Brain microvascular endothelial cell (primary cell): ENCODE measurements at regions not wholly inside any gene's neighbourhood (a gene's known extent, or its start where the extent isn't known, plus 50 kb on each side); places are given as distances from the start of the nearest gene placed in this dataset.

Experiments used
- DNase-seq: peaks from one replicate; pipeline ENCODE4 v3.0.0-alpha.2; 2020
- H3K27ac ChIP-seq: fragments of 250-450 bp; sonication (Bioruptor Pico); 2 replicates; pipeline ENCODE4 v1.5.1; 2020; ENCODE audit warnings: mild to moderate bottlenecking, moderate library complexity
- H3K27me3 ChIP-seq: fragments of 250-450 bp; sonication (Bioruptor Pico); replicated peaks from 2 replicates; pipeline ENCODE4 v1.5.1; 2020; ENCODE audit warnings: mild to moderate bottlenecking
- H3K36me3 ChIP-seq: fragments of 250-450 bp; sonication (Bioruptor Pico); replicated peaks from 2 replicates; pipeline ENCODE4 v1.5.1; 2020; ENCODE audit warnings: mild to moderate bottlenecking
- H3K4me3 ChIP-seq: 2 replicates; pipeline ENCODE4 v1.5.1; 2011; ENCODE audit warnings: low read depth, mild to moderate bottlenecking, control low read depth, low read length, moderate library complexity
- in situ Hi-C: cut with HindIII; loops from 2 replicates; pipeline ENCODE4 v1.10.0; 2017; ENCODE audit warnings: low sequenced_read_pairs, low pct_ligation_motif_present
- TF ChIP-seq, protein P1 (sequence below): IDR thresholded peaks from 2 replicates; pipeline ENCODE4 v1.5.1; 2011; ENCODE audit warnings: low read depth, mild to moderate bottlenecking, moderate library complexity, low read length, control low read depth, inconsistent platforms; ENCODE audit errors: missing control alignments

DNA sequence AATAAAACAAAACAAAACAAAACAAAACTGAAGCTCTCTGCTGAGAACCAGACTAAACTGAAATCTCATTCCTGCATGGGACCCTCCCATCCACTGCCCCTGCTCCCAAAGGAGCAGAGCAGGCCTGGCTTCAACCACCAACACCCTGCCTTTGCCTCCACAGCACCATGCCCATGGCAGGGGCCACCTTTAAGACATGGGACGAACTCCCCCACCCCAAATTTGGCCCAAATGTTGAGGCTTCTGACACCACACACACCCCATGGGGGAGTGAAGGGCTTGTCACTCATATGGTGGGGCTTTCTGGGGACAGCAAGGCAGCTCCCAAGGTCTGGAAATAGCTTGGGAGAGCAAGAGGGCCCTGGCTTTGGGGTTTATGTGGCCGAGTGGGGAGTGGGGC is 177.2 kb downstream of the KIF26A start:
- Histone ChIP-seq H3K4me3 (no peak overlapping the region), H3K27ac (no peak overlapping the region), H3K27me3 (no peaks in the 10 kb centered on the region), H3K36me3 (no peaks in the 10 kb centered on the region)
- TF ChIP-seq, protein P1, sequence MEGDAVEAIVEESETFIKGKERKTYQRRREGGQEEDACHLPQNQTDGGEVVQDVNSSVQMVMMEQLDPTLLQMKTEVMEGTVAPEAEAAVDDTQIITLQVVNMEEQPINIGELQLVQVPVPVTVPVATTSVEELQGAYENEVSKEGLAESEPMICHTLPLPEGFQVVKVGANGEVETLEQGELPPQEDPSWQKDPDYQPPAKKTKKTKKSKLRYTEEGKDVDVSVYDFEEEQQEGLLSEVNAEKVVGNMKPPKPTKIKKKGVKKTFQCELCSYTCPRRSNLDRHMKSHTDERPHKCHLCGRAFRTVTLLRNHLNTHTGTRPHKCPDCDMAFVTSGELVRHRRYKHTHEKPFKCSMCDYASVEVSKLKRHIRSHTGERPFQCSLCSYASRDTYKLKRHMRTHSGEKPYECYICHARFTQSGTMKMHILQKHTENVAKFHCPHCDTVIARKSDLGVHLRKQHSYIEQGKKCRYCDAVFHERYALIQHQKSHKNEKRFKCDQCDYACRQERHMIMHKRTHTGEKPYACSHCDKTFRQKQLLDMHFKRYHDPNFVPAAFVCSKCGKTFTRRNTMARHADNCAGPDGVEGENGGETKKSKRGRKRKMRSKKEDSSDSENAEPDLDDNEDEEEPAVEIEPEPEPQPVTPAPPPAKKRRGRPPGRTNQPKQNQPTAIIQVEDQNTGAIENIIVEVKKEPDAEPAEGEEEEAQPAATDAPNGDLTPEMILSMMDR = no peak
- no peak for DNase-seq
- in situ Hi-C loops = no loop called here

DNA sequence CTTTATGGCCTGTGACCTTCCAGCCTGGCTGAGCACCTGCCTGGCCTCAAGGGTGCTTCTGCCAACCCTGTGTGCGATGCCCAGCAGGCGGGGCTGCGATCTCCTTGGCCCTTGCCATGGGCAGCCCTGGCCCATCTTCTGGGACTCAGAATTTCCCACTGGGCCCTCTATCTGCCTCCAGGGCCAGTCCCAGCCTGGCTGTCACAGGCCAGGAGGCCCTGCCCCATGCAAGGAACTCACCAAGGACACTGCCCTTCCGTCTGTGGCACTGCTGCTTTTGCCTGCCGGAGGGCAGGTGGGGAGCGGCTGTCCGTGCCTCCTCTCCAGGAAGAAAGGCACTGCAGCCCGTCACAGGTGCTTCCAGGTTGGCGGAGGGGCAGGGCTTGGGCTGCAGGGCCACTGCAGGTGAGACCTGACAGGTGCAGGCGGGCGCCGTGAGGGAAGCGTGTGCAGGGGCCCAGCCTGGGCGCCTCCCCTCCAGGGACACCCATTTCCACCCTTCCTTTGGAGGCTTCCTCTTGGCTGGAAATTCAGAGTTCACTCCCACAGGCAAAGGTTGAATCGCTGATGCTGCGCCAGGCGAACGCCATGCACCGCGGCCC is 177.8 kb downstream of the KIF26A start:
- Histone ChIP-seq H3K27me3 (no peaks in the 10 kb centered on the region), H3K36me3 (no peaks in the 10 kb centered on the region), H3K4me3 (no peak overlapping the region), H3K27ac (no peak overlapping the region)
- no peak for DNase-seq
- TF ChIP-seq, protein P1 = no peak
- in situ Hi-C loops = no loop called here

DNA sequence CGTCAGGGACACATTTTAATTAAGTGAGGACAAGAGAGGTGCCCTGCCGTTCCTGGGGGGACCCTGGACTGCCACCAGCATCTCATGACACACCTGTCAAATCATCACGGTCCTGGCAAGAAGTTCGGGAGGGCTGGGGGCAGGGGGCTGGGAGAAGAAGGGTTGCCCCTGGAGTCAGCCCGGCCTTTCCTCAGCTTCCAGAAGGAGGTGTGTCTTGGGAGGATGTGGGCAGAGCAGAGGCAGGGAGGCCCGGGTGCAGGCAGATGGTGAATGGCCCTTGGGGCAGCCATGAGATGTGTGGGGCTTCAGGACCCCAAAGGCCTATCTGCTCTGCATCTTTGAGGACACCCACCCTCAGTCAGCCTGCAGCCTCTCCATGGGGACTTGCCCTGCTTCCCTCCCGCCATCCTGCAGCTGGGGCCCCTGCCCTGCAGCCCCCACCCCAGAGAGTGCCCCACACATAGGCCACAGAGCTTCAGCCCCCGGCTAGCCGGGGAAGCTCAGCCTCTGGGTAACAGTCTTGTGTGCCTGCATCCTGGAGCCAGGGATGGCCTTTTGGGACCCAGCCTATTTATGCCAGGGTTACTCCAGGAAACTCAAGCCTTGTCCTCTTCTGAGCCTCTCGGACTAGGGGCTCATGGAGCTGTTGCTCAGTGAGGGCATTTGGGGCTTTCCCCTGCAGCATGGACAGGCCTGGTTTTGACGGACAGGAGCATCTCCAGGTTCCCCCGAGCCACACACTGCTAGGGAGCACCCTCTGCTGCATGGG is 178.5 kb downstream of the KIF26A start:
- in situ Hi-C loops = no loop called here

DNA sequence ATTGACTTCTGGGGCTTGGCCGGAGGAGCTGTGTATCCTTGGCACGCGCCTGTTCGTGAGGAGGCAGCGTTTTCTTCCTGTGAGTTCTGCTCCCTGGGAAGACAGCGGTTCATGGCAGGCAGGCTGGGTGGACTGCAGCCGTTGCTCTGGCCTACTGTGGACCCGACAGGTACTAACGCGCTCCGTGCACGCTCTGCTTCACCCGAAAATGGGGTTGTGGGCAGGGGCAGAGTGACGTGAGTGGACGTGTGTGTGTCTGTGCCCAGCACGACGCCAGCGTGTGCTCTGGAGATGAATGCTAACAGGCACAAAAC is 179.1 kb downstream of the KIF26A start:
- in situ Hi-C loops = no loop called here
- Histone ChIP-seq H3K27ac (no peak overlapping the region), H3K27me3 (no peaks in the 10 kb centered on the region), H3K36me3 (no peaks in the 10 kb centered on the region), H3K4me3 (no peak overlapping the region)
- TF ChIP-seq, protein P1 = no peak
- no peak for DNase-seq

More for the DNA sequence above, 178.5 kb downstream of the KIF26A start:
- H3K36me3 ChIP-seq = no peaks in the 10 kb centered on the region
- TF ChIP-seq, protein P1 = no peak
- no peaks in the 10 kb centered on the region for H3K27me3 ChIP-seq
- H3K4me3 ChIP-seq = no peak overlapping the region
- no peak overlapping the region for H3K27ac ChIP-seq
- no peak for DNase-seq

DNA sequence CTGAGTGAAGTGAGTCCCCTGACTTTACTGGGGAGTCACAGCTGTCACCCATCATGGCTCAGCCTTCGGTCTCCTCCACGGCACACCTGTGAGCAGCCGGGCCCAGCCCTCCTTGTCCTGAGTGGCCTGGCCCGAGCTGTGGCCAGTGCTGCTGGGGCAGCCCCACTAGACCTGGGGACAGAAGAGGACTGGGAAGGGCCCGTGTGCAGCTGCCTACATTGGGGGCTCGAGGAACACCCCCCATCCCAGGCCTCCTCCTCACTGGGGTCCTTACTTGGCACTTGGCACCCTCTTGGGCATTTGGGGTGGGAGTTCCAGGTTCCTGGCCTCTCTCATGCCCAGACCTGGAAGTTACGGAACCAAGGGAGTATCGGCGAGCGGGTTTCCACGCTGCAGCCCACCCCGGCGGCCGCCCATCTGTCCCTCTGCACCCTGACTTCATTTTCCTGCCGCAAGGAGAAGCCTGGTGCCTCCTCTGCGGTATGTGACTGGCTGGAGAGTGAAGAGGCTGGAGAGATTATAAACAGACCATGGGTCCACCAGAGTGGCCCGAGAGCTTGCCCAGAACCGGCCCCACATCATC is 179.7 kb downstream of the KIF26A start:
- Histone ChIP-seq H3K36me3 (no peaks in the 10 kb centered on the region), H3K4me3 (no peak overlapping the region), H3K27ac (no peak overlapping the region), H3K27me3 (no peaks in the 10 kb centered on the region)
- DNase-seq = no peak
- in situ Hi-C loops = no loop called here
- TF ChIP-seq, protein P1 = no peak
